HCT116 (cell line): ENCODE measurements at regions not wholly inside any gene's neighbourhood (a gene's known extent, or its start where the extent isn't known, plus 50 kb on each side); places are given as distances from the start of the nearest gene placed in this dataset.

ENCODE experiments used
- ATAC-seq: fragments of 200-7000 bp; cut with Tn5 transposase; 2 replicates; pipeline ENCODE4 v1.9.1; 2020; ENCODE audit warnings: mild to moderate bottlenecking, moderate library complexity
- BruUV-seq: library from RNA; stranded (reverse); fragments of 400-500 nt; replicated peaks from 2 replicates; lab custom pipeline; 2021; lab: Mats Ljungman, UMichigan
- CTCF ChIA-PET: fragments of 300-600 bp; sonication (Branson Sonifier 250); formaldehyde crosslinking; loops from one replicate; lab custom pipeline; 2021; ENCODE audit warnings: antibody characterized with exemption; lab: Charles Lee
- POLR2A ChIA-PET: fragments of 300-600, 350-600 bp; sonication (Branson Sonifier 250); formaldehyde crosslinking; loops from one replicate; lab custom pipeline; 2021; ENCODE audit warnings: antibody characterized with exemption; lab: Charles Lee
- RAD21 ChIA-PET, 2 experiments: fragments of 300-600 bp; sonication (Branson Sonifier 250); formaldehyde crosslinking; loops; one replicate each; lab custom pipeline; 2023; ENCODE audit warnings: low total read pairs in 2 of 2; ENCODE audit not compliant: uncharacterized antibody in 2 of 2, unreplicated experiment in 2 of 2, low non-redundant PET in 1 of 2; lab: Charles Lee
- DNase-seq: peaks from one replicate; pipeline ENCODE4 v3.0.0-alpha.2; 2010; ENCODE audit warnings: low read depth, low spot score
- H2AFZ ChIP-seq: fragments of 200-600 bp; shearing (Covaris generic), sonication (generic); 2 replicates; pipeline ENCODE4 v1.6.1; 2017; ENCODE audit warnings: low read depth, mixed run types, mixed read lengths, antibody characterized with exemption, low read length; ENCODE audit not compliant: poor library complexity, severe bottlenecking
- H3K27ac ChIP-seq: 2 replicates; pipeline ENCODE4 v1.5.1; 2012; ENCODE audit warnings: low read depth, low read length
- H3K27me3 ChIP-seq: fragments of 200-600 bp; sonication (generic); 2 replicates; pipeline ENCODE4 v1.6.1; 2016; ENCODE audit warnings: mixed run types, low read length, mixed read lengths; ENCODE audit not compliant: insufficient read depth
- H3K36me3 ChIP-seq, 2 experiments: fragments of 200-500 bp in 1 of 2; fragments of 200-600 bp in 1 of 2; sonication (Bioruptor generic) in 1 of 2; sonication (generic) in 1 of 2; 2 replicates each; pipeline versions ENCODE4 v1.5.1 to v1.6.1; 2014 to 2016; ENCODE audit warnings: low read length in 2 of 2, inconsistent platforms in 1 of 2, mixed read lengths in 1 of 2, mixed run types in 1 of 2; ENCODE audit not compliant: insufficient read depth in 2 of 2, control insufficient read depth in 1 of 2
- H3K4me1 ChIP-seq, 2 experiments: fragments of 200-600 bp in 1 of 2; sonication (generic) in 1 of 2; 2 replicates each; pipeline versions ENCODE4 v1.5.1 to v1.6.1; 2012 to 2017; ENCODE audit warnings: low read length in 2 of 2, inconsistent platforms in 1 of 2, mild to moderate bottlenecking in 1 of 2, mixed read lengths in 1 of 2, mixed run types in 1 of 2, moderate library complexity in 1 of 2; ENCODE audit not compliant: insufficient read depth in 2 of 2, control insufficient read depth in 1 of 2
- H3K4me2 ChIP-seq: fragments of 200-600 bp; sonication (generic); 2 replicates; pipeline ENCODE4 v1.6.1; 2017; ENCODE audit warnings: mixed run types, low read length, mixed read lengths
- H3K4me3 ChIP-seq, 2 experiments: fragments of 200-600 bp in 1 of 2; sonication (generic) in 1 of 2; replicated peaks in 1 of 2; 2 replicates each; pipeline ENCODE4 v1.5.1; 2011 to 2016; ENCODE audit warnings: low read length in 2 of 2, control low read depth in 1 of 2, low read depth in 1 of 2, mild to moderate bottlenecking in 1 of 2, mixed read lengths in 1 of 2, mixed run types in 1 of 2
- H3K79me2 ChIP-seq: fragments of 200-600 bp; sonication (generic); 2 replicates; pipeline ENCODE4 v1.6.1; 2017; ENCODE audit warnings: mild to moderate bottlenecking, mixed run types, low read length, moderate library complexity, mixed read lengths; ENCODE audit not compliant: insufficient read depth
- H3K9ac ChIP-seq: fragments of 200-600 bp; sonication (generic); 2 replicates; pipeline ENCODE4 v1.6.1; 2016; ENCODE audit warnings: low read length, mixed read lengths
- H3K9me2 ChIP-seq: fragments of 200-600 bp; sonication (generic), shearing (Covaris generic); 2 replicates; pipeline ENCODE4 v1.6.1; 2017; ENCODE audit warnings: mixed run types, mild to moderate bottlenecking, moderate library complexity; ENCODE audit not compliant: insufficient read depth
- H3K9me3 ChIP-seq, 2 experiments: fragments of 200-500 bp in 1 of 2; fragments of 200-600 bp in 1 of 2; sonication (Bioruptor generic) in 1 of 2; sonication (generic) in 1 of 2; 2 replicates each; pipeline ENCODE4 v1.6.1; 2014 to 2017; ENCODE audit warnings: low read length in 2 of 2, mixed read lengths in 2 of 2, inconsistent platforms in 1 of 2, low read depth in 1 of 2, mild to moderate bottlenecking in 1 of 2, mixed run types in 1 of 2, moderate library complexity in 1 of 2; ENCODE audit not compliant: control insufficient read depth in 1 of 2, insufficient read depth in 1 of 2
- H4K20me1 ChIP-seq: fragments of 200-600 bp; sonication (generic), shearing (Covaris generic); 2 replicates; pipeline ENCODE4 v1.6.1; 2017; ENCODE audit warnings: mixed run types, mild to moderate bottlenecking, moderate library complexity; ENCODE audit not compliant: insufficient read depth
- CBX3 ChIP-seq: IDR thresholded peaks from 2 replicates; pipeline ENCODE4 v1.6.1; 2012; ENCODE audit warnings: low read depth
- EGR1 ChIP-seq: IDR thresholded peaks from 2 replicates; pipeline ENCODE4 v1.6.1; 2012; ENCODE audit warnings: low read depth
- ELF1 ChIP-seq: IDR thresholded peaks from 2 replicates; pipeline ENCODE4 v1.6.1; 2012; ENCODE audit warnings: low read depth, borderline replicate concordance
- EZH2phosphoT487 ChIP-seq: fragments of 200-600 bp; IDR thresholded peaks from 2 replicates; pipeline ENCODE4 v1.6.1; 2018; ENCODE audit warnings: antibody characterized with exemption, borderline replicate concordance
- FOSL1 ChIP-seq: IDR thresholded peaks from 2 replicates; pipeline ENCODE4 v1.6.1; 2012; ENCODE audit warnings: low read depth
- RAD21 ChIP-seq: IDR thresholded peaks from 2 replicates; pipeline ENCODE4 v1.6.1; 2012; ENCODE audit warnings: low read depth, mild to moderate bottlenecking
- SIN3A ChIP-seq: IDR thresholded peaks from 2 replicates; pipeline ENCODE4 v1.6.1; 2012; ENCODE audit warnings: low read depth
- SP1 ChIP-seq: IDR thresholded peaks from 2 replicates; pipeline ENCODE4 v1.6.1; 2012; ENCODE audit warnings: low read depth
- SRF ChIP-seq: IDR thresholded peaks from 2 replicates; pipeline ENCODE4 v1.6.1; 2012; ENCODE audit warnings: low read depth
- TCF7L2 ChIP-seq: IDR thresholded peaks from 2 replicates; pipeline ENCODE4 v1.7.0; 2011; ENCODE audit warnings: borderline replicate concordance, inconsistent platforms; ENCODE audit not compliant: insufficient read depth, insufficient read length; ENCODE audit errors: extremely low read depth
- YY1 ChIP-seq: IDR thresholded peaks from 2 replicates; pipeline ENCODE4 v1.6.1; 2011; ENCODE audit warnings: low read length, low read depth, moderate library complexity, mild to moderate bottlenecking; ENCODE audit not compliant: insufficient replicate concordance; ENCODE audit errors: extremely low read depth
- ZFX ChIP-seq: fragments of 450-650 bp; IDR thresholded peaks from 2 replicates; pipeline ENCODE4 v1.6.1; 2017
- ZNF274 ChIP-seq: fragments of 200-500 bp; sonication (Bioruptor generic); IDR thresholded peaks from 2 replicates; pipeline ENCODE4 v1.6.1; 2014; ENCODE audit warnings: mild to moderate bottlenecking, low read depth, low read length, inconsistent platforms
- intact Hi-C: fragments of 100-400 bp; cut with micrococcal nuclease; formaldehyde crosslinking; loops from 2 replicates; pipeline ENCODE4 v1.10.0; 2022
- TF ChIP-seq, protein P1 (sequence below): IDR thresholded peaks from 2 replicates; pipeline ENCODE4 v1.6.1; 2012; ENCODE audit warnings: low read depth
- TF ChIP-seq, protein P2 (sequence below): IDR thresholded peaks from 2 replicates; pipeline ENCODE4 v1.6.1; 2012
- TF ChIP-seq, protein P3 (sequence below): IDR thresholded peaks from 2 replicates; pipeline ENCODE4 v1.6.1; 2012

DNA sequence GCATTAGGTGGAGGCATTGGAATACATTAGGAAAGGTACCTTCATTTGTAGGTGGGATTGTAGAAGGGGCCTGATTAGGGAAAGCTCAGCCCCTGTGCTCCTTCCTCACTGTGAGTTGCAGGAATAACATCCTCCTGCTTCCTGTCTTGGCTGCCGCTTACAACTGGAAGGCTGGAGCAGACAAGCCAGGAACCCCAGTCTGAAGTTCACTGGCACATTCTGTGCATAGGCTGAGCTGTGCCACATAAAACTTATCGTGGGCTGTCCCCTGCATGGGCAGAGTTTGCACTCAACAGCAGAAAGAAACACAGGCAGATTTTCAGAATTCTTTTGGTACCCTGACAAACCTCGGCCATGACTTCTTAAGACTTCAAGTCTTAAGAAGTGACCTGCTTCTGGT, 200.1 kb downstream of the SALL1 start:
- no peak for ATAC-seq

DNA sequence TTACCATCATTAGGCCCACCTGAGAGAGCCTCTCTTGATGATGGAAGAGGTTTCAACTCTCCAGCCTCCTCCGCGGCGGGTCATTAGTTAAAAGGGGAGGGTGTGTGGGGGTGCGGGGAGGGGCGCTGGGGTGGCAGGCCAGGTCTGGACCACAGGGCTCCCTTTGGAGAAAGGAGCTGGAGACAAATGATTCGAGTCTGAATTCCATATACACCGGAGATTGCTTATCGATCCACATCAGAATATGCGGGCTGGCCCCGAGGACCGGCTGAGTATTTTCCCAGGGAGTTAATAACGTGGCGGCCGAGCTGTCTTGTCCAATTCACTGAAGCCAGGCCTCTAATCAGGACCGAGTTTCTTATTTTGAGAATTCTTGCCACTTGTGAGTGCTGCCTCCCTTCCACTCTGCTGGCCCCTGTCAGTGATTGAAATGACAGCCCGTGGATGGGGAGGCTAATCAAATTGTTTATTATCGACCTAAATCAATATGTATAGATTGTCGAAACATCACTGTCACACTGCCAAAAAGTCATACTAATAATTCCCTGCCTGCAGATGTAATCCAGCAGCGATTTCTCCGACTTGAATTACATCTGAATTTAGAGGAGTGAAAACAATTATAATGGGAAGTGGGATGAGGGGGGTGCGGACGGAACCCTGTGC, 202.7 kb downstream of the SALL1 start:
- POLR2A ChIA-PET = no interaction called here
- TF ChIP-seq SRF = no peak
- no peak for TF ChIP-seq YY1
- TF ChIP-seq, protein P1, sequence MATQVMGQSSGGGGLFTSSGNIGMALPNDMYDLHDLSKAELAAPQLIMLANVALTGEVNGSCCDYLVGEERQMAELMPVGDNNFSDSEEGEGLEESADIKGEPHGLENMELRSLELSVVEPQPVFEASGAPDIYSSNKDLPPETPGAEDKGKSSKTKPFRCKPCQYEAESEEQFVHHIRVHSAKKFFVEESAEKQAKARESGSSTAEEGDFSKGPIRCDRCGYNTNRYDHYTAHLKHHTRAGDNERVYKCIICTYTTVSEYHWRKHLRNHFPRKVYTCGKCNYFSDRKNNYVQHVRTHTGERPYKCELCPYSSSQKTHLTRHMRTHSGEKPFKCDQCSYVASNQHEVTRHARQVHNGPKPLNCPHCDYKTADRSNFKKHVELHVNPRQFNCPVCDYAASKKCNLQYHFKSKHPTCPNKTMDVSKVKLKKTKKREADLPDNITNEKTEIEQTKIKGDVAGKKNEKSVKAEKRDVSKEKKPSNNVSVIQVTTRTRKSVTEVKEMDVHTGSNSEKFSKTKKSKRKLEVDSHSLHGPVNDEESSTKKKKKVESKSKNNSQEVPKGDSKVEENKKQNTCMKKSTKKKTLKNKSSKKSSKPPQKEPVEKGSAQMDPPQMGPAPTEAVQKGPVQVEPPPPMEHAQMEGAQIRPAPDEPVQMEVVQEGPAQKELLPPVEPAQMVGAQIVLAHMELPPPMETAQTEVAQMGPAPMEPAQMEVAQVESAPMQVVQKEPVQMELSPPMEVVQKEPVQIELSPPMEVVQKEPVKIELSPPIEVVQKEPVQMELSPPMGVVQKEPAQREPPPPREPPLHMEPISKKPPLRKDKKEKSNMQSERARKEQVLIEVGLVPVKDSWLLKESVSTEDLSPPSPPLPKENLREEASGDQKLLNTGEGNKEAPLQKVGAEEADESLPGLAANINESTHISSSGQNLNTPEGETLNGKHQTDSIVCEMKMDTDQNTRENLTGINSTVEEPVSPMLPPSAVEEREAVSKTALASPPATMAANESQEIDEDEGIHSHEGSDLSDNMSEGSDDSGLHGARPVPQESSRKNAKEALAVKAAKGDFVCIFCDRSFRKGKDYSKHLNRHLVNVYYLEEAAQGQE = no peak
- TF ChIP-seq SP1 = no peak
- no peak for TF ChIP-seq EGR1
- TF ChIP-seq TCF7L2 = no peak
- TF ChIP-seq FOSL1 = no peak
- TF ChIP-seq, protein P2, sequence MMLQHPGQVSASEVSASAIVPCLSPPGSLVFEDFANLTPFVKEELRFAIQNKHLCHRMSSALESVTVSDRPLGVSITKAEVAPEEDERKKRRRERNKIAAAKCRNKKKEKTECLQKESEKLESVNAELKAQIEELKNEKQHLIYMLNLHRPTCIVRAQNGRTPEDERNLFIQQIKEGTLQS = no peak
- TF ChIP-seq SIN3A = no peak
- no peak for TF ChIP-seq RAD21
- TF ChIP-seq ZNF274 = no peak
- no peak for TF ChIP-seq EZH2phosphoT487
- no peak for TF ChIP-seq ZFX

More for the DNA sequence above, 200.1 kb downstream of the SALL1 start:
- TF ChIP-seq TCF7L2 = no peak
- TF ChIP-seq ELF1 = no peak
- TF ChIP-seq ZFX = no peak
- TF ChIP-seq, protein P3, sequence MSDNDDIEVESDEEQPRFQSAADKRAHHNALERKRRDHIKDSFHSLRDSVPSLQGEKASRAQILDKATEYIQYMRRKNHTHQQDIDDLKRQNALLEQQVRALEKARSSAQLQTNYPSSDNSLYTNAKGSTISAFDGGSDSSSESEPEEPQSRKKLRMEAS = no peak
- no peak for TF ChIP-seq CBX3
- TF ChIP-seq, all 23 proteins: peak for 0
- no peak for DNase-seq
- H3K27ac ChIP-seq = no peak overlapping the region
- intact Hi-C loops = no loop called here
- H3K27me3 ChIP-seq = peaks cover 12% of the 10 kb centered on the region; the same call in 1 of the 2 replicates
- H3K9me3 ChIP-seq = no peaks in the 10 kb centered on the region
- ChIA-PET RAD21 (no interaction called here), POLR2A (no interaction called here), CTCF (no interaction called here)
- H3K4me2 ChIP-seq = no peak overlapping the region
- no peaks in the 10 kb centered on the region for H3K4me1 ChIP-seq
- H3K9me2 ChIP-seq = no peaks in the 10 kb centered on the region
- no peak overlapping the region for H3K9ac ChIP-seq
- no peak overlapping the region for H3K4me3 ChIP-seq
- no TSS peak for BruUV-seq
- no peaks in the 10 kb centered on the region for H4K20me1 ChIP-seq
- H3K79me2 ChIP-seq = no peaks in the 10 kb centered on the region
- no peak overlapping the region for H2AFZ ChIP-seq
- H3K36me3 ChIP-seq = no peaks in the 10 kb centered on the region

More for the DNA sequence above, 202.7 kb downstream of the SALL1 start:
- Histone ChIP-seq H4K20me1 (no peaks in the 10 kb centered on the region), H3K27me3 (peaks cover 12% of the 10 kb centered on the region; the same call in 1 of the 2 replicates), H3K4me2 (no peak overlapping the region), H3K9me3 (no peaks in the 10 kb centered on the region), H3K9me2 (no peaks in the 10 kb centered on the region), H3K27ac (no peak overlapping the region), H3K4me3 (no peak overlapping the region), H3K4me1 (no peaks in the 10 kb centered on the region), H3K9ac (no peak overlapping the region), H3K79me2 (no peaks in the 10 kb centered on the region), H2AFZ (no peak overlapping the region), H3K36me3 (no peaks in the 10 kb centered on the region)
- DNase-seq (no peak), ATAC-seq (no peak)
- BruUV-seq = no TSS peak
- intact Hi-C loops = no loop called here
- ChIA-PET RAD21 (no interaction called here), CTCF (no interaction called here)
